ENCODE measurements at regions not wholly inside any gene's neighbourhood (a gene's known extent, or its start where the extent isn't known, plus 50 kb on each side); places are given as distances from the start of the nearest gene placed in this dataset.

- no peak for ATAC-seq (ENCODE audit: insufficient number of reproducible peaks, low FRiP score, low read depth)
- no peak overlapping the region for H3K4me3 ChIP-seq
- no peaks in the 10 kb centered on the region for H3K4me1 ChIP-seq (ENCODE audit: control insufficient read depth in 1 of 2, low read depth in 2 of 2)
- H3K9me3 ChIP-seq: no peaks in the 10 kb centered on the region
- H3K27me3 ChIP-seq (replicated peaks; ENCODE audit: insufficient read depth): no peaks in the 10 kb centered on the region
- DNase-seq (ENCODE audit: low spot score): no peak
- H3K27ac ChIP-seq: no peak overlapping the region
- no peak for TF ChIP-seq CTCF (IDR thresholded peaks at IDR 0.05)
- no peaks in the 10 kb centered on the region for H3K36me3 ChIP-seq
Observed at GRCh38 chr2:5845798-5846330, 153.7 kb downstream of the SOX11 start.

- TF ChIP-seq CTCF (IDR thresholded peaks at IDR 0.05): no peak
- ATAC-seq (ENCODE audit: insufficient number of reproducible peaks, low FRiP score, low read depth) (no peak), DNase-seq (ENCODE audit: low spot score) (no peak)
- Histone ChIP-seq H3K4me1 (ENCODE audit: control insufficient read depth in 1 of 2, low read depth in 2 of 2) (no peaks in the 10 kb centered on the region), H3K27me3 (replicated peaks; ENCODE audit: insufficient read depth) (no peaks in the 10 kb centered on the region), H3K36me3 (no peaks in the 10 kb centered on the region), H3K9me3 (no peaks in the 10 kb centered on the region), H3K4me3 (no peak overlapping the region), H3K27ac (no peak overlapping the region)
Observed at GRCh38 chr2:5846881-5847280, 154.7 kb downstream of the SOX11 start.

- H3K9me3 ChIP-seq: no peaks in the 10 kb centered on the region
- no peaks in the 10 kb centered on the region for H3K4me1 ChIP-seq (ENCODE audit: control insufficient read depth in 1 of 2, low read depth in 2 of 2)
- H3K27me3 ChIP-seq (replicated peaks; ENCODE audit: insufficient read depth): no peaks in the 10 kb centered on the region
- DNase-seq (ENCODE audit: low spot score) (no peak), ATAC-seq (ENCODE audit: insufficient number of reproducible peaks, low FRiP score, low read depth) (no peak)
- TF ChIP-seq CTCF (IDR thresholded peaks at IDR 0.05): no peak
- no peaks in the 10 kb centered on the region for H3K36me3 ChIP-seq
- H3K4me3 ChIP-seq: no peak overlapping the region
- no peak overlapping the region for H3K27ac ChIP-seq
Observed at GRCh38 chr2:5849562-5849961, 157.4 kb downstream of the SOX11 start.

- Histone ChIP-seq H3K27me3 (replicated peaks; ENCODE audit: insufficient read depth) (no peaks in the 10 kb centered on the region), H3K4me3 (no peak overlapping the region), H3K36me3 (no peaks in the 10 kb centered on the region), H3K27ac (no peak overlapping the region), H3K4me1 (ENCODE audit: control insufficient read depth in 1 of 2, low read depth in 2 of 2) (no peaks in the 10 kb centered on the region), H3K9me3 (no peaks in the 10 kb centered on the region)
- DNase-seq (ENCODE audit: low spot score) (no peak), ATAC-seq (ENCODE audit: insufficient number of reproducible peaks, low FRiP score, low read depth) (no peak)
- no peak for TF ChIP-seq CTCF (IDR thresholded peaks at IDR 0.05)
Observed at GRCh38 chr2:5851410-5851809, 159.2 kb downstream of the SOX11 start.

GRCh38 chr2:5854797-5855196 is 162.6 kb downstream of the SOX11 start:
- no peak for ATAC-seq (ENCODE audit: insufficient number of reproducible peaks, low FRiP score, low read depth)
- Histone ChIP-seq H3K27ac (no peak overlapping the region), H3K4me1 (ENCODE audit: control insufficient read depth in 1 of 2, low read depth in 2 of 2) (no peaks in the 10 kb centered on the region), H3K9me3 (no peaks in the 10 kb centered on the region), H3K36me3 (no peaks in the 10 kb centered on the region), H3K4me3 (no peak overlapping the region), H3K27me3 (replicated peaks; ENCODE audit: insufficient read depth) (no peaks in the 10 kb centered on the region)
- DNase-seq (ENCODE audit: low spot score): no peak
- TF ChIP-seq CTCF (IDR thresholded peaks at IDR 0.05): no peak
